ENCODE measurements at regions not wholly inside any gene's neighbourhood (a gene's known extent, or its start where the extent isn't known, plus 50 kb on each side); places are given as distances from the start of the nearest gene placed in this dataset.

DNA sequence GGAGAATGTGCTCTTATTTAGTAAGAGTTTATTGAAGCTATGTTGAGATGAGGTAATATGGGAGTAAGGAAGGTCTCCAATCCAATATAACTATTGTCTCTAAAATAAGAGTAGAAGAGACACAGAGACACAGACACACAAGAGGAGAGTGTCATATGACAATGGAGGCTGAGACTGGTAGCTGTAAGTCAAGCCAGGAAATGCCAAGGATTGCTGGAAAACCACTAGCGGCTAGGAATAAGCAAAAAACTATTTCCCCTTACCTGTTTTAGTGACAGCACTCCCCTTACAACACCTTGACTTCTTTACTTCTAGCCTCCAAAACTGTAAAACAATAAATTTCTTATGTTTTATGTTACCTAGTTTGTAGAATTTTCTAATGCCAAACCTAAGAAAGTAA is 1652.8 kb downstream of the LRRC4C start:
- Histone ChIP-seq H3K4me1 (ENCODE audit: control insufficient read depth in 2 of 3, insufficient read depth in 2 of 3, low read depth in 1 of 3, low read length in 3 of 3) (no peaks in the 10 kb centered on the region), H3K9me3 (ENCODE audit: control insufficient read depth in 2 of 3, insufficient read depth in 1 of 3, low read length in 3 of 3) (no peaks in the 10 kb centered on the region), H3K36me3 (ENCODE audit: control insufficient read depth in 2 of 3, insufficient read depth in 3 of 3, low read length in 3 of 3) (no peaks in the 10 kb centered on the region), H3K4me3 (ENCODE audit: low read length in 3 of 3) (no peak overlapping the region), H3K27ac (ENCODE audit: low read depth in 2 of 2, low read length in 2 of 2) (no peak overlapping the region), H3K9ac (ENCODE audit: low read length in 3 of 3) (no peak overlapping the region), H3K27me3 (ENCODE audit: control insufficient read depth, insufficient read depth, low read length) (no peaks in the 10 kb centered on the region)
- FAIRE-seq (no peak), DNase-seq (no peak)
- TF ChIP-seq, protein P1, sequence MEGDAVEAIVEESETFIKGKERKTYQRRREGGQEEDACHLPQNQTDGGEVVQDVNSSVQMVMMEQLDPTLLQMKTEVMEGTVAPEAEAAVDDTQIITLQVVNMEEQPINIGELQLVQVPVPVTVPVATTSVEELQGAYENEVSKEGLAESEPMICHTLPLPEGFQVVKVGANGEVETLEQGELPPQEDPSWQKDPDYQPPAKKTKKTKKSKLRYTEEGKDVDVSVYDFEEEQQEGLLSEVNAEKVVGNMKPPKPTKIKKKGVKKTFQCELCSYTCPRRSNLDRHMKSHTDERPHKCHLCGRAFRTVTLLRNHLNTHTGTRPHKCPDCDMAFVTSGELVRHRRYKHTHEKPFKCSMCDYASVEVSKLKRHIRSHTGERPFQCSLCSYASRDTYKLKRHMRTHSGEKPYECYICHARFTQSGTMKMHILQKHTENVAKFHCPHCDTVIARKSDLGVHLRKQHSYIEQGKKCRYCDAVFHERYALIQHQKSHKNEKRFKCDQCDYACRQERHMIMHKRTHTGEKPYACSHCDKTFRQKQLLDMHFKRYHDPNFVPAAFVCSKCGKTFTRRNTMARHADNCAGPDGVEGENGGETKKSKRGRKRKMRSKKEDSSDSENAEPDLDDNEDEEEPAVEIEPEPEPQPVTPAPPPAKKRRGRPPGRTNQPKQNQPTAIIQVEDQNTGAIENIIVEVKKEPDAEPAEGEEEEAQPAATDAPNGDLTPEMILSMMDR (IDR thresholded peaks at IDR 0.05; ENCODE audit: borderline replicate concordance, extremely low read depth, insufficient read depth), result no peak
- intact Hi-C loops (cut with DNase I), result no loop called here

DNA sequence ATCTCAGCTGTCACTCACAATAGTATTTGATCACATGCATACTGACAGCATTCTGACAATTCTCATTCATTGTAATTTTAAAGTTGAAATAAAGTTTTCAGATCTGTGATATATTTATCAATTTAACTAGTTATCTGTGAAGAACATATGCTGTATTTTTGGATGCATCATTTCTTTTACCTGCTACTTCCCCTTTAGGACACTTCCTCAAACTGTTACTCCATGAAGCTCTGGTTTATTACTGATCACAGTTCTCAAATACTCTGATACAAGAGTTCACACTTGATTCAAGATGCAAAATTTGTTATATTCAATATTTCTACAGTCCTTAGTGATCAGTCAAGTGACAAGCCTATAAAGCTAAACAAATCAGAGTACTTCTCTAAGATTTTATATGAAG is 1655.2 kb downstream of the LRRC4C start:
- no peaks in the 10 kb centered on the region for H3K36me3 ChIP-seq (ENCODE audit: control insufficient read depth in 2 of 3, insufficient read depth in 3 of 3, low read length in 3 of 3)
- TF ChIP-seq, protein P1 (IDR thresholded peaks at IDR 0.05; ENCODE audit: borderline replicate concordance, extremely low read depth, insufficient read depth), result no peak
- no peaks in the 10 kb centered on the region for H3K4me1 ChIP-seq (ENCODE audit: control insufficient read depth in 2 of 3, insufficient read depth in 2 of 3, low read depth in 1 of 3, low read length in 3 of 3)
- H3K4me3 ChIP-seq (ENCODE audit: low read length in 3 of 3), result no peak overlapping the region
- DNase-seq (no peak), FAIRE-seq (no peak)
- intact Hi-C loops (cut with DNase I), result no loop called here
- H3K9ac ChIP-seq (ENCODE audit: low read length in 3 of 3), result no peak overlapping the region
- no peak overlapping the region for H3K27ac ChIP-seq (ENCODE audit: low read depth in 2 of 2, low read length in 2 of 2)
- H3K27me3 ChIP-seq (ENCODE audit: control insufficient read depth, insufficient read depth, low read length), result no peaks in the 10 kb centered on the region
- H3K9me3 ChIP-seq (ENCODE audit: control insufficient read depth in 2 of 3, insufficient read depth in 1 of 3, low read length in 3 of 3), result no peaks in the 10 kb centered on the region

DNA sequence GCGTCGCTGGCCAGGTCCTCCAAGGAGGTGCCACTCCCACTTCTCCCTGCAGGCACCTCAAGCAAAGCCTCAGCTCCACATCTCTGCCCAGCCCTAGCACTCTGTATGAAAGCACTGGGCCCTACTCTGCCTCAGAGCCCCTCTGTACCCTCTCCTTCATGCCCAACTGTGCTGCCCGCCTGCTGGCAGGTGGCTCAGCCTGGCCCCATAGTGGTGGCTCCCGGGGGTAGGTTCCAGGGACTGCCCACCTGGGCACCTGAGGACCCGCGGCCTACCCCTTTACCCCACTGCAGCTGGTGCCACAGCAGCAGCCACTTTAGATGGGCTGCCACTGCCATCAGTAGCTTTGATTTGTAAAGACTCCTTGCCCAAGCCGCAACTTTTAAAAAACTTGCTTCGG is 1672.8 kb downstream of the LRRC4C start:
- FAIRE-seq (no peak), DNase-seq (peak in 1 of 5 donors; percentile 66)
- Histone ChIP-seq H3K36me3 (ENCODE audit: control insufficient read depth in 2 of 3, insufficient read depth in 3 of 3, low read length in 3 of 3) (no peaks in the 10 kb centered on the region), H3K27me3 (ENCODE audit: control insufficient read depth, insufficient read depth, low read length) (no peaks in the 10 kb centered on the region), H3K4me3 (ENCODE audit: low read length in 3 of 3) (no peak overlapping the region), H3K4me1 (ENCODE audit: control insufficient read depth in 2 of 3, insufficient read depth in 2 of 3, low read depth in 1 of 3, low read length in 3 of 3) (no peaks in the 10 kb centered on the region), H3K9ac (ENCODE audit: low read length in 3 of 3) (no peak overlapping the region), H3K27ac (ENCODE audit: low read depth in 2 of 2, low read length in 2 of 2) (no peak overlapping the region), H3K9me3 (ENCODE audit: control insufficient read depth in 2 of 3, insufficient read depth in 1 of 3, low read length in 3 of 3) (no peaks in the 10 kb centered on the region)
- TF ChIP-seq, protein P1 (IDR thresholded peaks at IDR 0.05; ENCODE audit: borderline replicate concordance, extremely low read depth, insufficient read depth), result no peak
- intact Hi-C loops (cut with DNase I), result no loop called here

DNA sequence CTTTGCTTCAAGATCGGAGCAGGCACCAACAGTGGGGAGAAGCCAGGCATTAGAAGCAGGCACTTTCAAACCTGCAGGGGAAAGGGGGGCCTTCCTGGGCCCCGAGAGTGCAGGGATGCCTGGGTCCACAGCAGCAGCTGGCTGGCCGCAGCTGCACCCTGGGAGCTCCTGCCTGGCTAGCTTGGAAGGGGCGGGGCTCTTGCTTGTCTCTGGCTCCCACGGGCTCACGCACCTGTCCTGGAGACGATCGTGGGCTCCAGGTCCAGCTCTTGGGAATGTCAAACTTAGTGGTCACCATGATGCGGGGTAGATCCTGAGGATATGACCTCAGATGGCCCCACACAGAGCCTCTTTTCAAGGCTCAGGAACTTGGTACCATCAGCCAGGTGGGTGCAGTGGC is 1673.2 kb downstream of the LRRC4C start:
- Histone ChIP-seq H3K9me3 (ENCODE audit: control insufficient read depth in 2 of 3, insufficient read depth in 1 of 3, low read length in 3 of 3) (no peaks in the 10 kb centered on the region), H3K4me1 (ENCODE audit: control insufficient read depth in 2 of 3, insufficient read depth in 2 of 3, low read depth in 1 of 3, low read length in 3 of 3) (no peaks in the 10 kb centered on the region), H3K4me3 (ENCODE audit: low read length in 3 of 3) (no peak overlapping the region), H3K27ac (ENCODE audit: low read depth in 2 of 2, low read length in 2 of 2) (no peak overlapping the region), H3K9ac (ENCODE audit: low read length in 3 of 3) (no peak overlapping the region), H3K27me3 (ENCODE audit: control insufficient read depth, insufficient read depth, low read length) (no peaks in the 10 kb centered on the region), H3K36me3 (ENCODE audit: control insufficient read depth in 2 of 3, insufficient read depth in 3 of 3, low read length in 3 of 3) (no peaks in the 10 kb centered on the region)
- FAIRE-seq (no peak), DNase-seq (peak in 1 of 5 donors; percentile 51)
- intact Hi-C loops (cut with DNase I), result no loop called here
- TF ChIP-seq, protein P1 (IDR thresholded peaks at IDR 0.05; ENCODE audit: borderline replicate concordance, extremely low read depth, insufficient read depth), result no peak

All from kidney (tissue), 13 donors.